ENCODE measurements at regions not wholly inside any gene's neighbourhood (a gene's known extent, or its start where the extent isn't known, plus 50 kb on each side); places are given as distances from the start of the nearest gene placed in this dataset.

DNA sequence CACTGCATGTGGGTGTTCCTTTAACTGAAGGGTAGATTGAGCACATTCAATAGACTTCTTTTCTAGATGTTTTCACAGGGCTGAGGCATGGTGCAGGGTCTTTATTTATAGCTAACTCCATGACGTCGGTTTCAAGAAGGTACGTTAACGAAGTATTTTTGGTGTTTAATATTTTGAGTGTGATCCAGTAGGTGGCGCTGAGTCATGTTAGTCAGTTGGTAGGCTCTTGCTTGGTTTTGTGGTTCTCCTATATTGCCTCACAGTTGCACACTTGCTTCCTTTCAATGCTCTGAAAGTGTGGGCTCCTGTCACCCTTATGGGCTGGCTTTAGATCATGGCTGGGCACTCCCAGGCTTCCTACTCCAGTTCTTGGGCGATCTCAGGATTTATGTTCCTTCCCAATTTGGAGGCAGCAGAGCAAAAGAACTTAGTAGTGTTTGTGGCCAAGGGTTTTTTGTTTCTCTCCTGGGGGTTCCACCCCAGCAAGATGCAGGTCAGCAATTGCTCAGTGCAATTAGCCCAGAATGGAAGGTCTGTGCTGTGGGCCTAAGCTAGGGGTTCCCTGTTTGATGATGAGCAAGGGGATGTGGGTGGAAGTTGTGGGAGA lies 471.6 kb upstream of the FOXG1 start:
- no peak for DNase-seq (ENCODE audit: low spot score)
- TF ChIP-seq, protein P1, sequence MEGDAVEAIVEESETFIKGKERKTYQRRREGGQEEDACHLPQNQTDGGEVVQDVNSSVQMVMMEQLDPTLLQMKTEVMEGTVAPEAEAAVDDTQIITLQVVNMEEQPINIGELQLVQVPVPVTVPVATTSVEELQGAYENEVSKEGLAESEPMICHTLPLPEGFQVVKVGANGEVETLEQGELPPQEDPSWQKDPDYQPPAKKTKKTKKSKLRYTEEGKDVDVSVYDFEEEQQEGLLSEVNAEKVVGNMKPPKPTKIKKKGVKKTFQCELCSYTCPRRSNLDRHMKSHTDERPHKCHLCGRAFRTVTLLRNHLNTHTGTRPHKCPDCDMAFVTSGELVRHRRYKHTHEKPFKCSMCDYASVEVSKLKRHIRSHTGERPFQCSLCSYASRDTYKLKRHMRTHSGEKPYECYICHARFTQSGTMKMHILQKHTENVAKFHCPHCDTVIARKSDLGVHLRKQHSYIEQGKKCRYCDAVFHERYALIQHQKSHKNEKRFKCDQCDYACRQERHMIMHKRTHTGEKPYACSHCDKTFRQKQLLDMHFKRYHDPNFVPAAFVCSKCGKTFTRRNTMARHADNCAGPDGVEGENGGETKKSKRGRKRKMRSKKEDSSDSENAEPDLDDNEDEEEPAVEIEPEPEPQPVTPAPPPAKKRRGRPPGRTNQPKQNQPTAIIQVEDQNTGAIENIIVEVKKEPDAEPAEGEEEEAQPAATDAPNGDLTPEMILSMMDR (IDR thresholded peaks at IDR 0.05) = no peak
- ATAC-seq (ENCODE audit: insufficient number of reproducible peaks, low FRiP score, low read depth) = no peak
- H3K36me3 ChIP-seq = no peaks in the 10 kb centered on the region
- H3K4me1 ChIP-seq (ENCODE audit: control insufficient read depth in 1 of 2, low read depth in 2 of 2) = no peaks in the 10 kb centered on the region
- H3K27me3 ChIP-seq (replicated peaks; ENCODE audit: insufficient read depth) = no peaks in the 10 kb centered on the region
- H3K9me3 ChIP-seq = no peaks in the 10 kb centered on the region
- H3K27ac ChIP-seq = no peak overlapping the region
- H3K4me3 ChIP-seq = no peak overlapping the region

DNA sequence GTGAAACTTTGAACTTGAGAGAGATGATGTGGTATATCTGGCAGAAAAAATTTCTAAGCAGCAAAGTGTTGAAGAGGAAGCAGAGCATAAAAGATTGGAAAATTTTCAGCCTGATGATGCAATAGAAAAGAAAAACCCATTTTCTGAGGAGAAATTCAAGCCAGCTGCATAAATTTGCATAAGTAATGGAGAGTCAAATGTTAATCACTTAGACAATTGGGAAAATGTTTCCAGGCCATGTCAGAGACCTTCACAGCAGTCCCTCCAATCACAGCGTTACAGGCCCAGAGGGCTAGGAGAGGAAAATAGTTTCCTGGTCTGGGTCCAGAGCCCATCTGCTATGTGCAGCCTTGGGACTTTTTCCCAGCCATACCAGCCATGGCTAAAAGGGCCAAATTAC lies 469.0 kb upstream of the FOXG1 start:
- no peak overlapping the region for H3K27ac ChIP-seq
- no peaks in the 10 kb centered on the region for H3K36me3 ChIP-seq
- no peak for ATAC-seq (ENCODE audit: insufficient number of reproducible peaks, low FRiP score, low read depth)
- H3K9me3 ChIP-seq = no peaks in the 10 kb centered on the region
- TF ChIP-seq, protein P1 (IDR thresholded peaks at IDR 0.05) = no peak
- H3K4me1 ChIP-seq (ENCODE audit: control insufficient read depth in 1 of 2, low read depth in 2 of 2) = no peaks in the 10 kb centered on the region
- DNase-seq (ENCODE audit: low spot score) = no peak
- no peaks in the 10 kb centered on the region for H3K27me3 ChIP-seq (replicated peaks; ENCODE audit: insufficient read depth)
- H3K4me3 ChIP-seq = no peak overlapping the region

DNA sequence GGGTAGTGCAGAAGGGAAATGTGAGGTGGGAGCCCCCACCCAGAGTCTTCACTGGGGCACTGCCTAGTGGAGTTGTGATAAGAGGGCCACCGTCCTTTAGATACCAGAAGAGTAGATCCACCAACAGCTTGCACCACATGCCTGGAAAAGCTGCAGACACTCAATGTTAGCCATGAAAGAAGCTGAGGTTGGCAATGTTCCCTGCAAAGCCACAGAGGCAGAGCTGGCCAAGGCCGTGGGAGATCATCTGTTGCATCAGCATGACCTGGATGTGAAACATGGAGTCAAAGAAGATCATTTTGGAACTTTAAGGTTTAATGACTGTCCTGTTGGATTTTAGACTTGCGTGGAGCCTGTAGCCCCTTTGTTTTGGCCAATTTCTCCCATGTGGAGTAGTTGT lies 468.4 kb upstream of the FOXG1 start:
- no peak for ATAC-seq (ENCODE audit: insufficient number of reproducible peaks, low FRiP score, low read depth)
- Histone ChIP-seq H3K4me1 (ENCODE audit: control insufficient read depth in 1 of 2, low read depth in 2 of 2) (no peaks in the 10 kb centered on the region), H3K27ac (no peak overlapping the region), H3K9me3 (no peaks in the 10 kb centered on the region), H3K4me3 (no peak overlapping the region), H3K36me3 (no peaks in the 10 kb centered on the region), H3K27me3 (replicated peaks; ENCODE audit: insufficient read depth) (no peaks in the 10 kb centered on the region)
- TF ChIP-seq, protein P1 (IDR thresholded peaks at IDR 0.05) = no peak
- no peak for DNase-seq (ENCODE audit: low spot score)

DNA sequence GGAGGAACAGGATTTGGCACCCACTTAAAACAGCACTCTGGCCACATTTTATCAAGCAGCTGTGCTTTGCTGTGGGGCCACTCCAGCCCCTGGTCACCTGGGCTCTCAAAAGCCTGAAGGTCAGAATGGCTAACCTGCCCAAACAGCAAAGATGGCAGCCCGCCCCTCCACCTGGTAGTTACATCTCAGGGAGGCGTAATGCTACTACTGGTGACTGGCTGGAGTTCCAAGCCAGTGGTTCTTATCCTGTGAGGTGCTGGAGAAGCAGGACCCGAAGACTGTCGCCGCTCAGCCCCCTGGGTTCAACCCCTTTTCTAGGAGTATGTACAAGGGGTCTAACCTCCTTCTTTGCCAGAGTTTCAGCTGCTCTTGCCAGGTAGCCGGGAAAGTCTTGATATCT lies 467.4 kb upstream of the FOXG1 start:
- Histone ChIP-seq H3K27me3 (replicated peaks; ENCODE audit: insufficient read depth) (no peaks in the 10 kb centered on the region), H3K4me3 (no peak overlapping the region), H3K9me3 (no peaks in the 10 kb centered on the region), H3K4me1 (ENCODE audit: control insufficient read depth in 1 of 2, low read depth in 2 of 2) (no peaks in the 10 kb centered on the region), H3K36me3 (no peaks in the 10 kb centered on the region), H3K27ac (no peak overlapping the region)
- DNase-seq (ENCODE audit: low spot score) (no peak), ATAC-seq (ENCODE audit: insufficient number of reproducible peaks, low FRiP score, low read depth) (no peak)
- TF ChIP-seq, protein P1 (IDR thresholded peaks at IDR 0.05) = no peak

DNA sequence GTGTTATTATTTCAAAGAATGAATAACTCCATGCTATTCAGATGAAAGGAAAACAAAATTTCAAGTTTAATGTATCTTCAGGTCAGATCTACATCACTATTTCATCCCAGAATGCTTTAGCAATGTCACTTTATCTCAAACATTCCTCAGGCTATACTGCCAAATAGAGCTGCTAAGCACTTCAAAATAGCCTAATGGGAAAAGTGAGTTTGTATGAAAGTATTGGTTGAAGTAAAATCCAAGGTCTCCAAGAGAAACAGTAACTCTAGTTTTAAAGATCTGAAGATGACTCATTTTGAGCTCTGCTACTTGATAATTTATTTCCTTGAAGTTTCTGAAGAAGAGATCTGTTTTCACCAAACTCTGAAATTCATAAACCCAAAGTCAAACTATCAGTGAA lies 466.2 kb upstream of the FOXG1 start:
- no peaks in the 10 kb centered on the region for H3K36me3 ChIP-seq
- no peaks in the 10 kb centered on the region for H3K4me1 ChIP-seq (ENCODE audit: control insufficient read depth in 1 of 2, low read depth in 2 of 2)
- no peak for ATAC-seq (ENCODE audit: insufficient number of reproducible peaks, low FRiP score, low read depth)
- no peak overlapping the region for H3K27ac ChIP-seq
- H3K4me3 ChIP-seq = no peak overlapping the region
- no peaks in the 10 kb centered on the region for H3K9me3 ChIP-seq
- DNase-seq (ENCODE audit: low spot score) = no peak
- TF ChIP-seq, protein P1 (IDR thresholded peaks at IDR 0.05) = no peak
- no peaks in the 10 kb centered on the region for H3K27me3 ChIP-seq (replicated peaks; ENCODE audit: insufficient read depth)
